ENCODE measurements at regions not wholly inside any gene's neighbourhood (a gene's known extent, or its start where the extent isn't known, plus 50 kb on each side); places are given as distances from the start of the nearest gene placed in this dataset.

DNA sequence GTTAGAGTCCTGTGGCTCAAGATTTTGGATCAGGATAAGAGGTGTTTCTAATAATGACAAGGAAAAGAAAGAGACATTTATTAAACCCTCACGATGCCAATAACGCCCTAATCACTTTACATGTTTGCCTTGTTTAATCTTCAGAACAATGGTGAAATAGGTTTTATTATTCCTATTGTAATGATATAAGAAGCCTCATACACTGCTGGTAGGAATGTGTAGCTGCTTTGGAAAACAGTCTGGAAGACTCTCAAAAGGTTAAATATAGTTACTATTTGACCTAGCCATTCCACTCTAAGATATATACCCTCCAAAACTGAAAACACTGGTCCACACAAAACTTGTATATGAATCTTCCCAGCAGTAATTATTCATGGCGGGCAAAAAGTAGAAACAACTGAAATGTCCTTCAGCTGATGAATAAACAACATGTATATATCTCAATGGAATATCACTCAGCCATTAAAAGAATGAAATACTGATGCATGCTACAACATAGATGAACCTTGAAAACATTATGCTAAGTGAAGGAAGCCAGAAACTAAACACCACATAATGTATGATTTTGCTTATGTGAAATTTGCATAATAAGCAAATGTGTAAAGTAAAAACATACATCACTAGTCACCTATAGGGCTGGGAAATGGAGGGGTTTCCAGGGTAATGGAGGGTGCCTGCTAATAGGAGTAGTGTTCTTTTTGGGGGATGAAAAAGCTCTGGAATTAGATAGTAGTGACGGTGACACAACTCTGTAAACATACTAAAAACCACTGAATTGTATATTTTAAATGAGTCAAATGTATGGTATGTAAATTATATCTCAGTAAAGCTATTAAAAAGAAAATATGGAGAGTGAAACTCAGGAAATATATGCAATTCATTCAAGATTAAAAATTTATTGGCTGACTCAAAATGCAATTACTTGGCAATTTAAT is 76.9 kb upstream of the ANK3 start:
- no peak for DNase-seq (ENCODE audit: low spot score)

DNA sequence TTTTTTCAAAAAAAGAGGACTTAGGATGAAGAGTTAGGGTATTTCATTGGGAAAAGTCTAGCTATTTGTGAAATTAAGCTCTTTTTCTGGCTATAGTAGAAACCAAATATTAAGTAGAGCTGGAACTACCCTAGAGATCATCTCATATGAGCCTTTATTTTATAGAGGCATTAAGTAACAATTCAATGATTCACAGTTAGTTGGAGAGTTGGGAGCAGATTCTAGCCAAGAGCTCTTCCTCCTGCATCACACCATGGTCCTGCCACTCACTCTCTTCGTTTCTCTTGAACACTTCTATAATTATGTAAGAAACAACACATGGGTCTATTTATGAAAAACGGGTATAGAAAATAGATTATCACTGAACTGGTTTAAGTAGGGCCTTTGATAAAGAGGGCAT is 76.1 kb upstream of the ANK3 start:
- no peak for DNase-seq (ENCODE audit: low spot score)

DNA sequence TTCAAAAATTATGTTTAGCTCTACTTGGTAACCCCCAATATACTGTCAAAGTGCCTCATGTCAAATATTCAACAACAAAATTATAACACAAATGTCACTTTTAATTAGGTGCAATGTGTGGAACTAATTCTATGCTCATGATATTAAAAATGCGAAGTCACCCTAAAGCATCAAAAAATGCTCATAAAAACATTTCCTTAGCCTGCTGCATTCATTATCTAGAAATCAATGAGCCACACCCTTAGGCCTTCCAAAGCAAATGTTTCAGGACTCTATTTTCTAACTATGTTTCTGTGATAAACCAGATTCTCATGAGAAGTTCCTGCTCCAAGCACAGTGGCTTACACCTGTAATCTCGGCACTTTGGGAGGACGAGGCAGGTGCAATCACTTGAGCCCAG is 75.0 kb upstream of the ANK3 start:
- no peak for DNase-seq (ENCODE audit: low spot score)

DNA sequence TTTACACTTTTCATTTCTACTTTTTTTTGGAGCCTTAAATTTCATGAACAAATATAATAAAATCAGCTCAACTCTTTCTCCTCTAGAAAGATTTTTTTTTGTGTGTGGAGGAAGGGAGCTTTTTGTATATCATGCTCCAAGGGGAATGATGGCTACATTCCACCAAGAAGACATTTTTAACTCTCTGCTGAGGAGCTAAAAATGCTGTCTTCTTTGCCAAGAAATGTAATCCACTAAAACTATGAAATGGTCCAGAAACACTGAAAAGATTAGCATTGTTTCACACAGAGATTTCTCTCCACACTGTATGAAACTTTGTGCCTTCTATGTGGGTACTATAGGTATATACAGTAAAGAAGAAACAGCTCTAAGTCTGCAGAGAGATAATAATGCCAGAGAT is 74.1 kb upstream of the ANK3 start:
- DNase-seq (ENCODE audit: low spot score) = no peak

DNA sequence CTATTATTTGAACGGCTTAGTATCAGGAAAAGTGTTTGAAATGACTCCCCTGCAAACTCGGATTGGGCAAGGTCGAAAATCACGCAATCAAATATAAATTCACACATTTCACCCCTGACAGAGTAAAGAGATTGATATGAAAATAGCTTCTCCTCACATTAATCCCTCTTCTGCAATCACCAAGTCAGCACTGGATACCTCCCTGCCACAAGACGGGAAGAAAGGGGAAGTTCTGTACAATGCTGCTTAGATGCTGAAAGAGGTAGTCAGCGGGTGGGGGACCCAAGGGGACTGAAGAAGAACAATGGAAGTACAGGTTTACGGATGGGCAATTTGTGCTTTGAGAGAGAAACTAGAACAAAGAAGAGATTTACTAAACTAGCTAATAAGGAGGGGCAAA is 72.0 kb upstream of the ANK3 start:
- no peak for DNase-seq (ENCODE audit: low spot score)

DNA sequence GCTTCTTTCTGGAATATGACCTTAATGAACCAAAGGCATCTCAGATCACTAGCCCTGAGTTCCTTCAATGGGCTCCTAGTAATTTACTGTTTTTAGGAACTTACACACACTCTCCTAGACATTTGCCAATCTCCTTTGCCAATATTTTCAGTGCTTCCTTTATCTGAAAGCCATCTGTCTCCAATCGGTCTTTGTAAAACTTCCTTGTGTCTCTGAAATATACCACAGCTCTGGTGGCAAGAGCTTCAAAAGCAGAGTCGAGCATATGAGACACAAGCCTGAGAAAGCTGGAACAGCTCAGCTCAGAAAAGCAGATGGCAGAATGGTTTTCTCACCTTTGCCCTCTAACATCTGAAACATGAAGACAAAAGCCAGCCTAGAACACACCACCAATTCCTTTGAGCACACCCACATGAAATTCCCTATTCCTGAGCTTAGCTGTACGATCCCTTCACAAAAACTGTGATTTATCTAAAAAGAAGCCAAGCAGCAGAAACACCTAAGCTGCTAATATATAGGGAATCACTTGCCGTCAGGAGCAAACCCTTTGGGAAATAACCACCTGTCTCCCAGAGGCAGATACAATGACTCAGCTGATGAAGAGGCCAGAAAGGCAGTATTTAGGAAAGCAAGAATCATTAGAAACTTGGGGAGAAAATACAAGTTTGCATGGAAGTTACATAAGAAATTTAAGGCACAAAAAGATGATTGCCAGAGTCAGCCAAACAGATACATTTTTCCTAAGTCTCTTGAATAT is 70.2 kb upstream of the ANK3 start:
- no peak for DNase-seq (ENCODE audit: low spot score)

DNA sequence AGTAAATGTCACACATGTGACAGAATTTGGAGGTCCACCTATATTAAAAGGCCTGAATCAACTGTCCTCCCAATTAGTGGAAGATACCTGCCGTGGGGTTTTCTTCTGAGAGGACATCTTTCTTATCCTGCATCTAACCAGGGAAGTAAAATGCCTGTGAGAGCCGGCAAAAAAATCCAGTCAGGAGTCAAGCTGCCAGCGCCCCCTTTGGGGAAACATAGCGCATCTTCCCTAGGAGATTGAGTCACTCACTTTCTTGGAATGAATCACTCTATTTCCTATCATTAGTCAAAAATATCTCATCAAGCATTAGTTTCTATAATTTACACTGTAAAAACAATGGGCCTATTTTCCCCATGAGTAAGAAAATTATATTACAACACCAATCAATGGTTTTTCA is 66.4 kb upstream of the ANK3 start:
- DNase-seq (ENCODE audit: low spot score) = no peak

DNA sequence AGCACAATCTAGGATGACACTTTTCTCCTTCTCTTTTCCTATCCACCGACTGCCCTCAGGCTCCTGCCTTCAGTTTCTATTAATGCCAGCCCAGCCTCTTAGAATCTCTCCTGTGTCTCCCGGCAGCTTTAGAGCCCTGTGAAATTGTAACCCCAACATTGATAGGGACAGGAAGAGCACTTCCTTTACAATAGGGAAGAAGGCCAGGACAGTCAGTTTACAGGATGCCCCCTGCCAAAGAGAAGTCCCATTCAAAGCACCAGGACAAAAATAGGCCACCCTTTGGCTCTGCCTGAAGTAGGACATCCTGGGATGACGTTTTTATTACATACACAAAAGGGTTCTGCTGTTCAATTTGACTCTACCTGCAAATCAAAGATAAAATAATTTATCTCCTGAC is 64.7 kb upstream of the ANK3 start:
- no peak for DNase-seq (ENCODE audit: low spot score)

DNA sequence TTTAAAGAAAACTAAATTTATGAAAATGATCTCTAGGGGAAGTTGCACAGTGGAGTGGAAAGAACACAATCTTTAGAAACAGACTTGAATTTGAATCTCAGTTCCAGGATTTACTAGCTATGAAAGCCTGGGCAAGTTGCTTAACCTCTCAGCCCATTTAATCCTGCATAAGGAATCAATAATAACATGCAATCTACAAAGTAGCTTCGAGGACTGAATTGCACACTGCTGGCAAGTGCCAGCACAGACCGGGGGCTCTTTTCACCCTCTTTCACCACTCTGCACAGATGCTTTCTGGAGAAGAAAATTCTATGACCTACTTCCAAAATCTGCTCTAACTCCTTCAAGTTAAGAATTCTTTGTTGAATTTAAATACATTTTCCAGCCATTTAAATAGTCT is 63.4 kb upstream of the ANK3 start:
- no peak for DNase-seq (ENCODE audit: low spot score)

DNA sequence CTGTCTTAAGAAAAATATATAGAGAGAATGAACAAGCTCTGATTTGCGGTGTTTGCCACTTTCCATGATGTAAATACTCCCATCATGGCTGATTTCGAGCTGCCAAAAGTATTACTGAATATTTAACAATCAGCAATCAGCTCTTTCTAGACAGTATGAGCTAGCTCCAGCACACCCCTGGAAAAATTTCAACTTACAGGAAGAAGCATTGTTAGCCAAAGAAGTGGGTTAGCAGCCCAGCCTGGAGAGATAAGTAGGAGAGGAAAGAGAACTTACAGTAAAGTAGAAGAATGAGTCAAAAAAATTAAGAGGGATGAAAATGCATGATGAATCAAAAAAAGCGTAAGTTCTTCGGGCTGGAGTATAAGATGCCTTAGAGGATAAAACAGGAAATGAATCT is 60.6 kb upstream of the ANK3 start:
- DNase-seq (ENCODE audit: low spot score) = no peak

DNA sequence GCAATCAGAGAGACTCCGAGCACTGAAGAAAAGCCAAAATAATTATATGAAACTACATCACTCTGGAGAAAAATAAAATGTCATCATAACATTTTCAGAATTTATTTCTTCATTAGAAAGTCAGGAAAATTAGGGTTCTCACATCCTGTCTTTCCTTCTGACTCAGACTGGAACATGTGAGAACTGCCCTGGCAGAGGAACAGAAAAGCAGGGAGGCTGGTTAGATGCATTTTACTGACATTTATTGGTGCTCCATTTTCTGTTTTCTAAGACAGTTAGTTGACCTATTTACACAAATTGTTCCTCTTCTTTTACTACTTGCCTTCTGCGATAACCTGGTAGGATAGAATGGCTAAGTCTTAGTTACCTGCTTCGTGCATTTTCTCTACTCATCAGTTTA is 58.6 kb upstream of the ANK3 start:
- no peak for DNase-seq (ENCODE audit: low spot score)

DNA sequence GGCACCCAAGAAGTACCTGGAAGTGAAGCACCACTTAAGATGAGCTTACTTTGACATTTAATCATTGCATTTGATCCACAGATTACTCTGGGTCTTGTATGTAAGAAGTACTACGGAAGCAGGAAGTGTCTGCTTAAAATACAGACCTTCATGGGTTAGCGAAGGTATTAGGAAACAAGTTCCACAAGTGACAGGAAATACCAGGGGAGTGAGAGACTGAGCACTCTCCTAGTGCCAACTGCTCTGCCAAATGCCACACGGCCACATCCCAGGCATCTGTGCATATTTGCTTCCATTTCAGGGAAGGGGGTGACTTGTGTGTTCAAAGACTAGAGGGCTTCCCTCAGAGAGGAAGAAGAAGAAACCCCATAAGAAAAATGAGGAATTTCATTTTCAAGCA is 57.2 kb upstream of the ANK3 start:
- no peak for DNase-seq (ENCODE audit: low spot score)

DNA sequence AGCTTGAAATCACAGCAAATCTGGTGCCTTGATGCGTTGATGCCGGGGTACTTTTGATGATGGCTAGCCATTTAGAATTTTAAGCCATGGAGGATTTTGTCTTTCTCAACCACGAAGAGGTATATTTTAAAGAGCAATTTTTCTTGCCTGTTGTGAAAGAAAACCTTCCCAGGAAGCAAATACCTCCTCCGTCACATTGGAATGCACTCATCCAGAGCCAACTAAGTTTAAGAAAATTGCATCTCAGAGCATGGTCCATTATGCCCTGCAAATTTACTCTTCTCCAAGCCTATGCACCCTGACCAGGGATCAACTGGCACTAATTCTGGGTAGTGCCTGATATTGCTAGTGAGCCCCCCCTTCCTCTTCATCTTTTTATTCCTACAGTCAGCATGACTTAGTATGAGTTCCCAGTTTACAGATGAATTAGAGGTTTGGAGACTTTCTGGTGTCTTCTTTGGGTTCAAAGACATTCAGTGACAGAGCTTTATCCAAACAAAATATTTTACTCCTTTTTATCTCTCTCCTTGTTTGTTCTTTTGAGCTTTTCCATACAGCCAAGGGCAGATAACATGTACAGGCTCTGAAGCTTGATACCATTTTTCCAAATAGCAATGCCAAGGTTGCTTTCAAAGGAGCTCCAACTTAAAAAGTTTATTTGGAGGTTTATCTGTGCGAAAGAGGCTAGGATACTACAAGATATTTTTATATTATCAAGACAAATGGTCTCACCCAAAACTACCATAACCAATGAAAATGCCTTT is 56.6 kb upstream of the ANK3 start:
- DNase-seq (ENCODE audit: low spot score) = no peak

DNA sequence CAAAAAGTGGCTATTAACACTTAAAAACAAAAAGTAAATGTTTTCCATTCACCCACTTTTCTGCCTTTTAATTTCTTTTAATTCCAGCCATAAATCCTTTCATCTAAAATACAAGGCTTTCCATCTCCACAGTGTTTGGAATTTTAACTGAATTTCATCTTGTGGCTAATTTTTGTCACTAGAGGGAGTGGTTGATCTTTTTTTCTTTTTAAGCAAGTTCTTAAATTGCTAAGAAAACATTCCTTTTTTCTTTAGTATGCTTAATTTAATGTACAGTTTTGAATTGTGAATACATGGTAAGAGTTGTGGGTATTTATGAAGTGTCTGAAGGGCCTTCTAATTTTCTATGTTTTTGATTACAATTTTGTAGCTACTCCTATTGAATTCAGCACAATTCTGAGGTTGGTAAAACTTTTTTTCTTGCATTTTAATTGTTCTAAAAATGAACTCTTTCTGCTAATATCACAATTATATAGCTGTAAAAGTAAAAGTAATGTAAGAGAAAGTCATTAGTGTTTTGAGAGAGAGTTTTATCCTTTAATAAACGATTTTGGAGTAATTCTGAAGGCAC is 54.9 kb upstream of the ANK3 start:
- DNase-seq (ENCODE audit: low spot score) = no peak

DNA sequence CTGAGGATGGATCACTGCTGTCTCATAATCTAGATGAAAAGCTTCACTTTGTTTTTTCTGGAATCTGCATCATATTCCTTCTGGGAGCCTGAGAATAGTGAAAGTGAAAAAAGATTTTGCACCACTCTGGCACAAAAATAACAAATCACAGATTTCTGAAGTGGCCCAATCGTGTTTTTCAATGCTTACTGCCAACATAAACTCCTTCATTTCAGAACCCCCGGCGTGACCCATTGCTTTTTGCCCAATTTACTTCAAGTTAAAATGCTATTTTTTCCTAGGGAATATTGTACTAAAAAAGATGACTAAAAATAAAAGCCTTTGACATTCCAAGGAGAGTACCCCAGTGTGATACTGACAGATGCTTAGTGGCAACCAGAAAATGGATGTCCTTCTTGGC is 53.7 kb upstream of the ANK3 start:
- no peak for DNase-seq (ENCODE audit: low spot score)

DNA sequence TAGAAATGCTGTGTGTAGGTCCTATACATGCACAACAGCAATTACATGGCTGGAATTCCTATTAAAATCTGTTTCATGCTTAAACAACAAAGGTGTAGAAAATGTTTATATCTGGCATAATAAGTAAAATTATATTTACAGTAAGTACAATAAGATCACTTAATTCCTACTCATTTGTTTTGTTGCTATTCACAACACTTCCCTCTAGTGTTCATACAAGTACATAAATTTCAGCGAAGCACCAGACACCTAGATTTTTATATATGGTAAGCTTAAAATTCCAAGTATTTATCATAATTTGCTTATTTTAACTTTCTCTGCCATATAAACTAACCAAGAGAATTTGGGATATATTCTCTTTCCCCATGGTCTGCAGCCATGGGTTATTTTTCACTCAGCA is 51.8 kb upstream of the ANK3 start:
- no peak for DNase-seq (ENCODE audit: low spot score)

DNA sequence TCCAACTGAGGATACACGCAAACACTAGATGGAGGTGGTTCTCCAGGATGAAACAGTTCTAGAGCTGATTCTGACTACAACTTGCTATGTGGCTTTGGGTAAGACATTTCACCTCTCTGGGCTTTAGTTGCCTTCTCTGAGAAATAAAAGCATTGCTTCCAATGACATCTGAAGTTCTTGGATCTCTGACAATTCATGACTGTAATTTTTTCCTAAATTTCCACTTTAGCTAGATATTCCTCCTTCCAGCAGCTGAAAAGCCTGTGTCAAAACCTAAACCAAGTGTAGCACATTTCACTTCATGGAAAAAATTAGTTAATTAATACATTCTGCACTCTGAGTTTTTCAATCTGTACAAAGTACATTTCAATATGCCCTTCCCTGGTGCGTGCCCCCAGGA is 50.0 kb upstream of the ANK3 start:
- no peak for DNase-seq (ENCODE audit: low spot score)
